GM12872 (cell line): ENCODE measurements at regions not wholly inside any gene's neighbourhood (a gene's known extent, or its start where the extent isn't known, plus 50 kb on each side); places are given as distances from the start of the nearest gene placed in this dataset.

Experiments
- TF ChIP-seq, protein P1 (sequence below): IDR thresholded peaks from 3 replicates; pipeline ENCODE4 v1.5.1; 2011; ENCODE audit warnings: low read depth, mild to moderate bottlenecking, low read length, moderate library complexity; ENCODE audit not compliant: insufficient read depth

DNA sequence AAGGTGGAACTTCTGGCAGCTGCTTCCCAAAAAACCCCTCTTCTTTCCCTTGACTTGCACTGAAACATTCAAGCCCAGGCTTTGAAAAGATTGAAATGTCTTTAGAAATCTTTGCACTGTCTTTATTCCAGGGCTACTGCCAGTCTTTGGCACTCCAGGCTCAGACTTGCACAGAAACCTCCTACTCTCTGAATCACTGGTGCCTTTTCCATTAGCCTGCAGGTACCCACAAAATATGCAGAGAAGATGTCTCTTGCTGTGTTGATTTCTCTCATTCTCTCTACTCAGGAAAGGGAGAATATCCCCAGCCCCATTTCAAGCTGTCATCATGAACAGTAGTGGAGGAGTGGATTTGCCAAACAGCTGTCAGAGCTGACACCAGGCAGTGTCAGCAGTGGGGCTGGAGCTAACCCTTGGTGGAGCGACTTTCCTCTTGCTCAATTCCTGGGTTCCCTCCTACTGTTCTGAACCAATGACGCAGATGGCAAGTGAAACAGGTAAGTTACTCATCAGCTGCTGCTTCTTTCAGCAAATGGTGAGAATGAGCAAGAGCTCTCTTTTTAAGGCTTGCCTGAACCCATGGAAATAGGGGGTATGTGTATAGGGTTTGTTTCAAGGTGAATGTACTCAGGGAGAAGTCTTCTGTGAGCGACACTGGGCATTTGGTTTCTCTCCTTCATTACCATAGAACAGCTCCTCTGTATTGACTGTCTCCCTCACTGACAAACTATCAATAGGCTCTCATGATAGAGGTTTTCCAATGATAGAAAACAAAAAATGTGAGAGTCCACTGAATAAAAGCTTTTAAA, 362.4 kb downstream of the ADRA2A start:
- TF ChIP-seq, protein P1, sequence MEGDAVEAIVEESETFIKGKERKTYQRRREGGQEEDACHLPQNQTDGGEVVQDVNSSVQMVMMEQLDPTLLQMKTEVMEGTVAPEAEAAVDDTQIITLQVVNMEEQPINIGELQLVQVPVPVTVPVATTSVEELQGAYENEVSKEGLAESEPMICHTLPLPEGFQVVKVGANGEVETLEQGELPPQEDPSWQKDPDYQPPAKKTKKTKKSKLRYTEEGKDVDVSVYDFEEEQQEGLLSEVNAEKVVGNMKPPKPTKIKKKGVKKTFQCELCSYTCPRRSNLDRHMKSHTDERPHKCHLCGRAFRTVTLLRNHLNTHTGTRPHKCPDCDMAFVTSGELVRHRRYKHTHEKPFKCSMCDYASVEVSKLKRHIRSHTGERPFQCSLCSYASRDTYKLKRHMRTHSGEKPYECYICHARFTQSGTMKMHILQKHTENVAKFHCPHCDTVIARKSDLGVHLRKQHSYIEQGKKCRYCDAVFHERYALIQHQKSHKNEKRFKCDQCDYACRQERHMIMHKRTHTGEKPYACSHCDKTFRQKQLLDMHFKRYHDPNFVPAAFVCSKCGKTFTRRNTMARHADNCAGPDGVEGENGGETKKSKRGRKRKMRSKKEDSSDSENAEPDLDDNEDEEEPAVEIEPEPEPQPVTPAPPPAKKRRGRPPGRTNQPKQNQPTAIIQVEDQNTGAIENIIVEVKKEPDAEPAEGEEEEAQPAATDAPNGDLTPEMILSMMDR: no peak

GRCh38 chr10:111440501-111440900, 363.7 kb downstream of the ADRA2A start:
- TF ChIP-seq, protein P1: no peak

DNA sequence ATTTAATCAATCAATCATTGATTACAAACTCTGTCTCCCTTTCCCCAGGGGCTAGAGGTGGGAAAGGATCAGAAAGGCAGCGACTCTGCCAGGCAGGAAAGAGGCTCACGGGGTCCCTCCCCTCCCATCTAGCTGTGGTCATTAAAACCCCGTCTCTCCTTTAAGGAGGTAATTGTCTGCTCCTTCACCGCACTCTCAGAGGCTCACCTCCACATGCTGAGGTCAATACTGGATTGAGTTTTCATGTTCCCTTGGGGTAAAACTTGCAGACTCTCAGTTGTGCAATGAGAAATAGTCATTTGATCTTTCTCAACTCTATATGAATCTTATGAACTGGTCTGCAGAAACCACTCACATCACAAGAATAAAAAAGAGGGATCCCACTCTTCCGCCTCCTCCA, 368.8 kb downstream of the ADRA2A start:
- TF ChIP-seq, protein P1: no peak

- TF ChIP-seq, protein P1: no peak
Observed at GRCh38 chr10:111446966-111447365, 370.1 kb downstream of the ADRA2A start.

GRCh38 chr10:111452153-111452552, 375.3 kb downstream of the ADRA2A start:
- TF ChIP-seq, protein P1: no peak

DNA sequence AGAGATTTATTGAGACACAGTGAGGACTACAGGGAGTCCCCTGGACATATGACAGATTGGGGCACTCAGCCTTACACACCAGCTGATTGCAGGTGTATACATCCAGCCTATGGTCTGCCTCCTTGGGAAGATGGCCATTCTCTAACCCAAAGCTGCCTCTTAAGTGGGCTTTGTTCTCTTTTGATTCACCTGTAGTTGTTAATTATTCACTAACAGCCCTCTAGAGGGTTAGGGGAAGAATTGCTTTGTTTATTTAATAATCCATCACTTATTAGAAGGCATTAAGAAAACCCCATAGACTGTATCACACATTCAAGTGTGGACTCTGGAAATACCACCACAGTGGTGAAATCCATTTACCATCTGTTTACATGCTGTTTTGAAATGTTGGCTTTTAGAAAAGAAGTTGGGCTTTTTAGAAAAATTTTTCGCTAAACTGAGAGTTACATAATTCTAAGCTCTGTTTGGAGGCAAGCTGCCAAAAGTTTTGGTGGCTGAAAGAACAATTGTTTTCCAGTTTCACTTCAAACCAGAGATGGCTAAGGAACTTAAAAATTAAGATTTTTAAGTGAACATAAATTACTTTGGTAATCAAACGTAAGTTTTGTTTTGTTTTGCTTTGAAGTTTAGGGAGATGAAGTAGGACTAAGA, 379.1 kb downstream of the ADRA2A start:
- TF ChIP-seq, protein P1: no peak

GRCh38 chr10:111458256-111458655, 381.4 kb downstream of the ADRA2A start:
- TF ChIP-seq, protein P1: no peak
